Loucy (cell line): ENCODE measurements at regions not wholly inside any gene's neighbourhood (a gene's known extent, or its start where the extent isn't known, plus 50 kb on each side); places are given as distances from the start of the nearest gene placed in this dataset.
A peak's percentile ranks its signal among the peaks of the same experiment; 100 is the strongest.

Experiments
- H2AFZ ChIP-seq: fragments of 200-600 bp; sonication (generic); 2 replicates; pipeline ENCODE4 v1.6.0; 2016; ENCODE audit warnings: antibody characterized with exemption, mild to moderate bottlenecking, low read length, moderate library complexity
- H3F3A ChIP-seq: fragments of 200-600 bp; 2 replicates; pipeline ENCODE4 v1.6.0; 2016; ENCODE audit warnings: antibody characterized with exemption, low read depth, mild to moderate bottlenecking
- H3K27me3 ChIP-seq: fragments of 200-600 bp; sonication (generic); 2 replicates; pipeline ENCODE4 v1.6.1; 2014; ENCODE audit warnings: low read length, mild to moderate bottlenecking; ENCODE audit not compliant: insufficient read depth, poor library complexity, severe bottlenecking
- H3K36me3 ChIP-seq: fragments of 200-600 bp; sonication (generic); 2 replicates; pipeline ENCODE4 v1.6.1; 2016; ENCODE audit warnings: low read length; ENCODE audit not compliant: insufficient read depth
- H3K4me1 ChIP-seq: fragments of 200-600 bp; sonication (generic); 2 replicates; pipeline ENCODE4 v1.5.1; 2014; ENCODE audit warnings: low read length, mild to moderate bottlenecking; ENCODE audit not compliant: insufficient read depth, poor library complexity, severe bottlenecking
- H3K4me2 ChIP-seq: fragments of 200-600 bp; sonication (generic); 2 replicates; pipeline ENCODE4 v1.6.0; 2014; ENCODE audit warnings: antibody characterized with exemption, low read length, low read depth, mild to moderate bottlenecking; ENCODE audit not compliant: poor library complexity, severe bottlenecking
- H3K4me3 ChIP-seq: fragments of 200-600 bp; sonication (generic); 2 replicates; pipeline ENCODE4 v1.5.1; 2014; ENCODE audit warnings: low read length, mild to moderate bottlenecking, mixed read lengths; ENCODE audit not compliant: poor library complexity, severe bottlenecking
- H3K79me2 ChIP-seq: fragments of 200-600 bp; sonication (generic); 2 replicates; pipeline ENCODE4 v1.6.1; 2014; ENCODE audit warnings: low read length; ENCODE audit not compliant: insufficient read depth
- H3K9ac ChIP-seq: fragments of 200-600 bp; sonication (generic); 2 replicates; pipeline ENCODE4 v1.6.0; 2014; ENCODE audit warnings: mild to moderate bottlenecking, low read depth, low read length, moderate library complexity; ENCODE audit not compliant: poor library complexity, severe bottlenecking
- H3K9me2 ChIP-seq: fragments of 200-600 bp; sonication (generic); replicated peaks from 2 replicates; pipeline ENCODE4 v1.6.1; 2016; ENCODE audit warnings: low read depth, low read length, mixed read lengths
- H3K9me3 ChIP-seq: fragments of 200-600 bp; sonication (generic); 2 replicates; pipeline ENCODE4 v1.6.1; 2014; ENCODE audit warnings: mild to moderate bottlenecking, antibody characterized with exemption, low read length, low read depth; ENCODE audit not compliant: insufficient read depth
- H4K20me1 ChIP-seq: fragments of 200-600 bp; sonication (generic); 2 replicates; pipeline ENCODE4 v1.6.0; 2014; ENCODE audit warnings: antibody characterized with exemption, low read length, mild to moderate bottlenecking; ENCODE audit not compliant: insufficient read depth, poor library complexity, severe bottlenecking
- EZH2phosphoT487 ChIP-seq: fragments of 200-600 bp; IDR thresholded peaks from 2 replicates; pipeline ENCODE4 v1.6.1; 2018; ENCODE audit warnings: antibody characterized with exemption, mild to moderate bottlenecking, moderate library complexity, borderline replicate concordance
- TF ChIP-seq, protein P1 (sequence below): fragments of 200-600 bp; sonication (generic); conservative IDR thresholded peaks from 2 replicates; pipeline ENCODE4 v1.5.1; 2014; ENCODE audit warnings: mild to moderate bottlenecking, antibody characterized with exemption, low read length

DNA sequence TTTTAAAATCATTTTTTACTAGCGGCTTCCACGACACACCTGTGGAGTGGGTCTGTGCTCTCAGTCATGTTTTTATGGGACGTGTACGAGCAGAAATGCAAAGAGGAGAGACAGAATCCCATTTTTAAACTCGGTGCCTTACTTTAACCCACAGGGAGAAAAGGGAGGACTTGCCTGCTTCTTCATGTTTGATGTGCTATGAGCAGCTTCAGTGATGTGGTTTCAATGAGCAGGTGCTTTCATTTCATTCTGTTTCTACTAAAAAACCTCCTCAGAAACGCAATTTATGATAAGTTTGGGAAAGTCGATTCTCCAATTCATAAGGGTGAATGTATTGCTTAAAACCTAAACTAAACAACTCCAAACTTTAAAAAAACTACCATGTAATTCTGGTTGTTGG is 537.2 kb downstream of the GATA3 start:
- Histone ChIP-seq H3K9ac (no peak overlapping the region), H3K9me2 (no peaks in the 10 kb centered on the region), H3K4me3 (no peak overlapping the region), H3K4me2 (no peak overlapping the region), H3K4me1 (no peaks in the 10 kb centered on the region), H3K9me3 (no peaks in the 10 kb centered on the region), H2AFZ (peak overlapping the region; percentile 64), H3K27me3 (no peaks in the 10 kb centered on the region), H4K20me1 (no peaks in the 10 kb centered on the region), H3K36me3 (no peaks in the 10 kb centered on the region), H3F3A (no peaks in the 10 kb centered on the region), H3K79me2 (no peaks in the 10 kb centered on the region)
- TF ChIP-seq, protein P1, sequence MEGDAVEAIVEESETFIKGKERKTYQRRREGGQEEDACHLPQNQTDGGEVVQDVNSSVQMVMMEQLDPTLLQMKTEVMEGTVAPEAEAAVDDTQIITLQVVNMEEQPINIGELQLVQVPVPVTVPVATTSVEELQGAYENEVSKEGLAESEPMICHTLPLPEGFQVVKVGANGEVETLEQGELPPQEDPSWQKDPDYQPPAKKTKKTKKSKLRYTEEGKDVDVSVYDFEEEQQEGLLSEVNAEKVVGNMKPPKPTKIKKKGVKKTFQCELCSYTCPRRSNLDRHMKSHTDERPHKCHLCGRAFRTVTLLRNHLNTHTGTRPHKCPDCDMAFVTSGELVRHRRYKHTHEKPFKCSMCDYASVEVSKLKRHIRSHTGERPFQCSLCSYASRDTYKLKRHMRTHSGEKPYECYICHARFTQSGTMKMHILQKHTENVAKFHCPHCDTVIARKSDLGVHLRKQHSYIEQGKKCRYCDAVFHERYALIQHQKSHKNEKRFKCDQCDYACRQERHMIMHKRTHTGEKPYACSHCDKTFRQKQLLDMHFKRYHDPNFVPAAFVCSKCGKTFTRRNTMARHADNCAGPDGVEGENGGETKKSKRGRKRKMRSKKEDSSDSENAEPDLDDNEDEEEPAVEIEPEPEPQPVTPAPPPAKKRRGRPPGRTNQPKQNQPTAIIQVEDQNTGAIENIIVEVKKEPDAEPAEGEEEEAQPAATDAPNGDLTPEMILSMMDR: no peak
- TF ChIP-seq EZH2phosphoT487: no peak

DNA sequence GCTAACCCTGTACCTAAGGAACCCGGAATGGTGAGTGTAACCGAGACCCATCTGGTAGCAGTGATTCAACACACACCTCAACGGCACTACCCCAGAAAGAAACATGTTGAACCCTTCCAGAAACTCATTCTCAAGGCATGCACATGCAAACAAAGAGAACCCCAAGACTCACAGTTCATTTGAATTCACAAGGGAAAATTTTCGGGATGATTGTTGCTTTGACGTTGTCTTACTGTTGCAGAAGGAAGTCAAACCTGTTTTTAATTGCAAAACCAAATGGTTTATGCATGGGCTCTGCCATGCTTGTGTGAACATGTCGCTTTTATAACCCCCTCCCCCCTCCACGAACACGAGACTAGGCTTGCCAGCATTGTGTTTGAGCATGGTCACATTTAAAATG is 539.7 kb downstream of the GATA3 start:
- no peak overlapping the region for H3K9ac ChIP-seq
- H3K9me3 ChIP-seq: no peaks in the 10 kb centered on the region
- H3K4me3 ChIP-seq: no peak overlapping the region
- no peaks in the 10 kb centered on the region for H3K9me2 ChIP-seq
- no peaks in the 10 kb centered on the region for H3K27me3 ChIP-seq
- no peaks in the 10 kb centered on the region for H3F3A ChIP-seq
- H3K4me2 ChIP-seq: no peak overlapping the region
- no peaks in the 10 kb centered on the region for H3K36me3 ChIP-seq
- no peaks in the 10 kb centered on the region for H3K4me1 ChIP-seq
- no peak overlapping the region for H2AFZ ChIP-seq
- H3K79me2 ChIP-seq: no peaks in the 10 kb centered on the region
- no peak for TF ChIP-seq EZH2phosphoT487
- TF ChIP-seq, protein P1: no peak
- no peaks in the 10 kb centered on the region for H4K20me1 ChIP-seq

DNA sequence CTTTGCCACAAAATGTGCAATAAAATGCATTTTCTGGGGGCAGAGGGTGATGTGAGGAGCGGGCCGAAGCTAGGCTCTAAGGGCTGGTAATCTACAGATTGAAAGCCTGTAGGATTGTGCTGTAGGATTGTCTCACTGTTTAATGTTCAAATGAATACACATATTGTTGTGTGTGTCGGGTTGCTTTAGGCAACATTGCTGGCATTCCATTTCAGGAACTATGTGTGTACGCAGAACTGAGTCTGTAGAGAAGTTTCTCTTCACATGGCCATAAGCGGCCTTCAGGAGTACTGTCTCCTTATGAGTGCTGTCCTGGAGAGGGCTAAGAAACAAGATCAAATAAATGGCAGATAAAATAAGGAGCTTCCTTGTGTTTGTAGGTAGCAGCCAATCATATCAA is 540.2 kb downstream of the GATA3 start:
- H3K9me2 ChIP-seq: no peaks in the 10 kb centered on the region
- H4K20me1 ChIP-seq: no peaks in the 10 kb centered on the region
- no peak overlapping the region for H3K4me3 ChIP-seq
- no peaks in the 10 kb centered on the region for H3K9me3 ChIP-seq
- H3F3A ChIP-seq: no peaks in the 10 kb centered on the region
- H3K4me2 ChIP-seq: no peak overlapping the region
- H3K4me1 ChIP-seq: no peaks in the 10 kb centered on the region
- H3K79me2 ChIP-seq: no peaks in the 10 kb centered on the region
- no peak overlapping the region for H3K9ac ChIP-seq
- TF ChIP-seq, protein P1: no peak
- TF ChIP-seq EZH2phosphoT487: no peak
- H3K27me3 ChIP-seq: no peaks in the 10 kb centered on the region
- H2AFZ ChIP-seq: no peak overlapping the region
- H3K36me3 ChIP-seq: no peaks in the 10 kb centered on the region
